ENCODE measurements at regions not wholly inside any gene's neighbourhood (a gene's known extent, or its start where the extent isn't known, plus 50 kb on each side); places are given as distances from the start of the nearest gene placed in this dataset.

DNA sequence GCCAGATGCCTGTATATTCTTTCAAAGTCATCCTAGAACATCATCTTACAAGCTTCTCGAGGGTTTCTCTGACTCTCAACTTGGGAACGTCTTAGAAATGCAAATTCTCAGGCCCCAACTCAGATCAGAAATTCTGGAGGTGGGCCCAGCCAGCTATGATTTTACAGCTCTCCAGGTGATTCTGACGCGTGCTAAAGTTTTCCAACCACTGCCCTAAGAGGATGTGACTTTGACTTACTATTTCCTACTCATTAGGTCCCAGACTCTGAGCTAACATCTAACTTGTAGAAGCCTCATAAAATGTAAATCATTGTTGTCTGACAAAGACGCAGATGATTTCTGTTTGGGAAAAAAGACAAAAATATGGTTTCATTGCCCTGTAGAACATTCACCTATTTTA, 61.1 kb downstream of the IRAG1 start:
- Histone ChIP-seq H3K4me2 (ENCODE audit: insufficient read depth, low read length) (no peak overlapping the region), H3K27ac (ENCODE audit: extremely low read depth, low read depth, low read length) (no peak overlapping the region)
- ATAC-seq = no peak
- TF ChIP-seq CSDE1 (IDR thresholded peaks at IDR 0.05) (no peak), GABPA (tag; conservative IDR thresholded peaks at IDR 0.05; ENCODE audit: low read depth) (no peak), NFATC3 (IDR thresholded peaks at IDR 0.05) (no peak), NFE2 (IDR thresholded peaks at IDR 0.05; ENCODE audit: low read depth) (no peak), HNRNPL (IDR thresholded peaks at IDR 0.05; ENCODE audit: low read depth, low read length) (no peak), PTTG1 (tag; IDR thresholded peaks at IDR 0.05; ENCODE audit: low read depth) (no peak), E2F4 (CRISPR knock-in tag; IDR thresholded peaks at IDR 0.05; ENCODE audit: low read depth) (no peak), PTRF (tag; IDR thresholded peaks at IDR 0.05) (no peak), FOXK2 (conservative IDR thresholded peaks at IDR 0.05 in 1 of 2, IDR thresholded peaks at IDR 0.05 in 1 of 2; ENCODE audit: low read depth in 2 of 2) (no peak), HMGN3 (IDR thresholded peaks at IDR 0.05; ENCODE audit: borderline replicate concordance, extremely low read depth, insufficient read length, low read depth, low read length) (no peak), FOXJ2 (tag; IDR thresholded peaks at IDR 0.05) (no peak)
- TF ChIP-seq, protein P1, sequence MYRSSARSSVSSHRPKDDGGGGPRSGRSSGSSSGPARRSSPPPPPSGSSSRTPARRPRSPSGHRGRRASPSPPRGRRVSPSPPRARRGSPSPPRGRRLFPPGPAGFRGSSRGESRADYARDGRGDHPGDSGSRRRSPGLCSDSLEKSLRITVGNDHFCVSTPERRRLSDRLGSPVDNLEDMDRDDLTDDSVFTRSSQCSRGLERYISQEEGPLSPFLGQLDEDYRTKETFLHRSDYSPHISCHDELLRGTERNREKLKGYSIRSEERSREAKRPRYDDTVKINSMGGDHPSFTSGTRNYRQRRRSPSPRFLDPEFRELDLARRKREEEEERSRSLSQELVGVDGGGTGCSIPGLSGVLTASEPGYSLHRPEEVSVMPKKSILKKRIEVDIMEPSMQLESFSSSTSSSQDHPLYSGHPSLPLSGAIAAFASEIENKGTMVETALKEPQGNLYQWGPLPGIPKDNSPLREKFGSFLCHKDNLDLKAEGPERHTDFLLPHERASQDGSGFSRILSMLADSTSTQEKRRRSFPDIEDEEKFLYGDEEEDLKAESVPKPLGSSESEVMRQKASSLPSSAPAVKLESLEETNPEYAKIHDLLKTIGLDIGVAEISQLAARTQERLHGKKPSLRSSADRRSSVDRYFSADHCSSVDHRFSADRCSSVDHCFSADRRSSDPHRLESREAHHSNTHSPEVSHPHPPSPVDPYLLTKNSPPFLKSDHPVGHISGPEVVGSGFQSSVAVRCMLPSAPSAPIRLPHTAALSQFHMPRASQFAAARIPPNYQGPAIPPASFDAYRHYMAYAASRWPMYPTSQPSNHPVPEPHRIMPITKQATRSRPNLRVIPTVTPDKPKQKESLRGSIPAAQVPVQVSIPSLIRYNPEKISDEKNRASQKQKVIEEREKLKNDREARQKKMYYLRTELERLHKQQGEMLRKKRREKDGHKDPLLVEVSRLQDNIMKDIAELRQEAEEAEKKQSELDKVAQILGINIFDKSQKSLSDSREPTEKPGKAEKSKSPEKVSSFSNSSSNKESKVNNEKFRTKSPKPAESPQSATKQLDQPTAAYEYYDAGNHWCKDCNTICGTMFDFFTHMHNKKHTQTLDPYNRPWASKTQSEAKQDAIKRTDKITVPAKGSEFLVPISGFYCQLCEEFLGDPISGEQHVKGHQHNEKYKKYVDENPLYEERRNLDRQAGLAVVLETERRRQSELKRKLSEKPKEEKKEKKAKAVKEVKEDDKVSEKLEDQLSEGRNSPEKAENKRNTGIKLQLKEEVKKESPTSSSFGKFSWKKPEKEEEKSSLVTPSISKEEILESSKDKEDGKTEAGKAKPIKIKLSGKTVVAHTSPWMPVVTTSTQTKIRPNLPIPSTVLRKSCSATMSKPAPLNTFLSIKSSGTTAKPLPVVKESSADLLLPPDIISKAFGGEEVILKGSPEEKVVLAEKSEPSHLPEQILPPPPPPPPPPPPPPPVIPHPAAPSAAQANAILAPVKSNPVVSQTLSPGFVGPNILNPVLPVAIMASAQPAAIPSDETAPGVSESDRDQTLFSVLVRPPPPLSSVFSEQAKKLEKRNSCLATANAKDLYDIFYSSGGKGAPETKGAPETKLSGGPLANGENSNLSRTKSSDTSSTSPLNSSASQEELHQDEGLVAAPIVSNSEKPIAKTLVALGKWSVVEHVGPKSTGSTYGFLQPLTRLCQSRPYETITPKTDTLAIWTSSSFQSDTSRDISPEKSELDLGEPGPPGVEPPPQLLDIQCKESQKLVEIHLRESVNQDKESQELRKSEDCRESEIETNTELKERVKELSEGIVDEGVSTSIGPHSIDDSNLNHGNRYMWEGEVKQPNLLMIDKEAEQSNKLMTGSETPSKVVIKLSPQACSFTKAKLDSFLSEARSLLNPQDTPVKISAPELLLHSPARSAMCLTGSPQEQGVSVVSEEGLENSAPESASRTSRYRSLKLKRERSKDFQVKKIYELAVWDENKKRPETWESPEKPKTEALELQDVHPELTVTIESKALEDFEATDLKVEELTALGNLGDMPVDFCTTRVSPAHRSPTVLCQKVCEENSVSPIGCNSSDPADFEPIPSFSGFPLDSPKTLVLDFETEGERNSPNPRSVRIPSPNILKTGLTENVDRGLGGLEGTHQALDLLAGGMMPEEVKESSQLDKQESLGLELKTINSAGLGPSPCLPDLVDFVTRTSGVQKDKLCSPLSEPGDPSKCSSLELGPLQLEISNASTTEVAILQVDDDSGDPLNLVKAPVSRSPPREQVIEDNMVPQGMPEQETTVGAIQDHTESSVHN (IDR thresholded peaks at IDR 0.05; ENCODE audit: borderline replicate concordance in 1 of 2, low read depth in 1 of 2) = no peak
- TF ChIP-seq, protein P2, sequence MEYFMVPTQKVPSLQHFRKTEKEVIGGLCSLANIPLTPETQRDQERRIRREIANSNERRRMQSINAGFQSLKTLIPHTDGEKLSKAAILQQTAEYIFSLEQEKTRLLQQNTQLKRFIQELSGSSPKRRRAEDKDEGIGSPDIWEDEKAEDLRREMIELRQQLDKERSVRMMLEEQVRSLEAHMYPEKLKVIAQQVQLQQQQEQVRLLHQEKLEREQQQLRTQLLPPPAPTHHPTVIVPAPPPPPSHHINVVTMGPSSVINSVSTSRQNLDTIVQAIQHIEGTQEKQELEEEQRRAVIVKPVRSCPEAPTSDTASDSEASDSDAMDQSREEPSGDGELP (CRISPR knock-in tag; IDR thresholded peaks at IDR 0.05; ENCODE audit: borderline replicate concordance) = no peak

More for the DNA sequence above, 61.1 kb downstream of the IRAG1 start:
- Histone ChIP-seq H3K4me1 (replicated peaks in 1 of 2; ENCODE audit: control insufficient read depth in 2 of 2, insufficient read depth in 2 of 2, low read length in 2 of 2) (no peaks in the 10 kb centered on the region; a peak in 1 of 5 replicates), H2AFZ (ENCODE audit: low read depth, low read length) (no peak overlapping the region), H3K9ac (ENCODE audit: insufficient read depth in 1 of 2, low read depth in 2 of 2, low read length in 2 of 2) (no peak overlapping the region), H3K4me3 (no peak overlapping the region), H3K9me1 (ENCODE audit: control insufficient read depth, insufficient read depth, low read length) (no peaks in the 10 kb centered on the region), H4K20me1 (replicated peaks; ENCODE audit: control insufficient read depth, insufficient read depth, low read length) (no peaks in the 10 kb centered on the region; the same call in 1 of the 2 replicates), H3K79me2 (ENCODE audit: control insufficient read depth, insufficient read depth, low read length) (no peaks in the 10 kb centered on the region), H3K36me3 (ENCODE audit: control insufficient read depth, insufficient read depth, low read length) (no peaks in the 10 kb centered on the region), H3K9me3 (replicated peaks; ENCODE audit: control insufficient read depth, insufficient read depth, low read depth, low read length) (no peaks in the 10 kb centered on the region), H3K27me3 (ENCODE audit: control insufficient read depth in 2 of 2, insufficient read depth in 2 of 2, low read length in 2 of 2) (peaks cover 0 to 2% of the 10 kb centered on the region in 2 experiments; a peak in 2 of 5 replicates)
- FAIRE-seq (no peak), DNase-seq (ENCODE audit: extremely low read depth in 1 of 4, low spot score in 3 of 4) (no peak)
- in situ Hi-C loops (cut with MboI) (no loop called here), intact Hi-C loops (cut with micrococcal nuclease) (no loop called here)
- no TSS peak for BruUV-seq (replicated peaks)
- POLR2A ChIA-PET = interaction anchor here (0.6 kb wide), 1 partner anchor 92 kb away, joined by 3 read pairs; the partner anchor contains the start of gene RNF141
- CTCF ChIA-PET (ENCODE audit: low intra/inter-chr PET ratio) = no interaction called here
- 22% methylated on average over 5 of the region's 5 CpGs for whole genome bisulfite sequencing (ENCODE audit: insufficient coverage, low coverage, missing lambda C conversion rate)
